Liver (tissue), 3 donors: ENCODE measurements at regions not wholly inside any gene's neighbourhood (a gene's known extent, or its start where the extent isn't known, plus 50 kb on each side); places are given as distances from the start of the nearest gene placed in this dataset.

Source experiments
- CTCF ChIP-seq: fragments of 150-350 bp; IDR thresholded peaks from 2 replicates; pipeline ENCODE4 v1.5.1; 2017; ENCODE audit warnings: improper control_type of control experiment, low read depth, low read length; ENCODE audit not compliant: missing input control
- GABPA ChIP-seq, 2 donors: IDR thresholded peaks in 1 of 2; conservative IDR thresholded peaks in 1 of 2; 2 replicates each; pipeline ENCODE4 v1.6.1; 2016; ENCODE audit warnings: antibody characterized with exemption in 2 of 2, mild to moderate bottlenecking in 1 of 2, moderate library complexity in 1 of 2
- HNF4A ChIP-seq, 2 donors: conservative IDR thresholded peaks; 2 replicates each; pipeline ENCODE4 v1.6.1; 2016; ENCODE audit warnings: antibody characterized with exemption in 2 of 2, mild to moderate bottlenecking in 2 of 2
- JUND ChIP-seq, 2 donors: IDR thresholded peaks; 2 replicates each; pipeline ENCODE4 v1.6.1; 2016; ENCODE audit warnings: antibody characterized with exemption in 2 of 2
- MAX ChIP-seq: IDR thresholded peaks from 2 replicates; pipeline ENCODE4 v1.6.1; 2016; ENCODE audit warnings: antibody characterized with exemption
- RAD21 ChIP-seq, 2 donors: IDR thresholded peaks; 2 replicates each; pipeline ENCODE4 v1.6.1; 2016; ENCODE audit warnings: antibody characterized with exemption in 2 of 2, mild to moderate bottlenecking in 2 of 2
- YY1 ChIP-seq: IDR thresholded peaks from 2 replicates; pipeline ENCODE4 v1.6.1; 2016; ENCODE audit warnings: antibody characterized with exemption, mild to moderate bottlenecking
- TF ChIP-seq, protein P1 (sequence below): IDR thresholded peaks from 2 replicates; pipeline ENCODE4 v1.6.1; 2016; ENCODE audit warnings: antibody characterized with exemption, mild to moderate bottlenecking
- TF ChIP-seq, protein P2 (sequence below): IDR thresholded peaks from 2 replicates; pipeline ENCODE4 v1.6.1; 2016; ENCODE audit warnings: antibody characterized with exemption
- donor health status: healthy.
- donor health status: healthy.

DNA sequence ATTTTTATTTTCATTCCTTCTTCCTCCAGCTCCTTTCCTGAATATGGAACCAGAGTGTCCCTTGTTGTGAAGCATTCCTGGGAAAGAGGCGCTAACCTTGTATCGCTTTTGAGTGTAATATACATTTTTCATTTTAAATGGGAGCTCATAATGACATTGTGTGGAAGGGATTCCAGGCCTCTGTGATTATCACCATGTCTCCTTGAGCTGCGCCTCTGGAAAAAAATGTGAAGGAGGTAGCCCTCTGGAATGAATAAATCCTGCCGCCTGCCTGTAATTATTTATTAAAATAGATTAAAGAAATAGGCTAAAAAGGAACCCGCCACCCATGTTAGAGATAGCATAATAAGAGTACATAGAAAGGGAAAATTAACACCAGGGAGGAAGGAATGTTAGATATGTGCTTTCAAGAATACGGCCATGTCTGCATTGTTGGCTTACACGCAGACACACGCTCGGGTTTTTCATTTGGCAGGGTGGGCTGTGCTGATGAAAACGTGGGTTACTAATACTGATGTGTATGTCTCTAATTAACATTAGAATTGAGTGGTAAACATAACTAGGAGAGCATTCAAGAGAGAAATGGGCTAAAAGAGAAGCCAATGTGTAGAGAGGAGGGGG lies 138.5 kb downstream of the LINC00237 start:
- no peak for TF ChIP-seq CTCF
- no peak for TF ChIP-seq GABPA (IDR thresholded peaks at IDR 0.05 in 1 of 2, conservative IDR thresholded peaks at IDR 0.05 in 1 of 2)
- TF ChIP-seq, protein P1, sequence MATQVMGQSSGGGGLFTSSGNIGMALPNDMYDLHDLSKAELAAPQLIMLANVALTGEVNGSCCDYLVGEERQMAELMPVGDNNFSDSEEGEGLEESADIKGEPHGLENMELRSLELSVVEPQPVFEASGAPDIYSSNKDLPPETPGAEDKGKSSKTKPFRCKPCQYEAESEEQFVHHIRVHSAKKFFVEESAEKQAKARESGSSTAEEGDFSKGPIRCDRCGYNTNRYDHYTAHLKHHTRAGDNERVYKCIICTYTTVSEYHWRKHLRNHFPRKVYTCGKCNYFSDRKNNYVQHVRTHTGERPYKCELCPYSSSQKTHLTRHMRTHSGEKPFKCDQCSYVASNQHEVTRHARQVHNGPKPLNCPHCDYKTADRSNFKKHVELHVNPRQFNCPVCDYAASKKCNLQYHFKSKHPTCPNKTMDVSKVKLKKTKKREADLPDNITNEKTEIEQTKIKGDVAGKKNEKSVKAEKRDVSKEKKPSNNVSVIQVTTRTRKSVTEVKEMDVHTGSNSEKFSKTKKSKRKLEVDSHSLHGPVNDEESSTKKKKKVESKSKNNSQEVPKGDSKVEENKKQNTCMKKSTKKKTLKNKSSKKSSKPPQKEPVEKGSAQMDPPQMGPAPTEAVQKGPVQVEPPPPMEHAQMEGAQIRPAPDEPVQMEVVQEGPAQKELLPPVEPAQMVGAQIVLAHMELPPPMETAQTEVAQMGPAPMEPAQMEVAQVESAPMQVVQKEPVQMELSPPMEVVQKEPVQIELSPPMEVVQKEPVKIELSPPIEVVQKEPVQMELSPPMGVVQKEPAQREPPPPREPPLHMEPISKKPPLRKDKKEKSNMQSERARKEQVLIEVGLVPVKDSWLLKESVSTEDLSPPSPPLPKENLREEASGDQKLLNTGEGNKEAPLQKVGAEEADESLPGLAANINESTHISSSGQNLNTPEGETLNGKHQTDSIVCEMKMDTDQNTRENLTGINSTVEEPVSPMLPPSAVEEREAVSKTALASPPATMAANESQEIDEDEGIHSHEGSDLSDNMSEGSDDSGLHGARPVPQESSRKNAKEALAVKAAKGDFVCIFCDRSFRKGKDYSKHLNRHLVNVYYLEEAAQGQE: no peak
- no peak for TF ChIP-seq MAX
- TF ChIP-seq RAD21 (IDR thresholded peaks at IDR 0.05): no peak
- no peak for TF ChIP-seq YY1
- no peak for TF ChIP-seq HNF4A (conservative IDR thresholded peaks at IDR 0.05)
- no peak for TF ChIP-seq JUND (IDR thresholded peaks at IDR 0.05)
- TF ChIP-seq, protein P2, sequence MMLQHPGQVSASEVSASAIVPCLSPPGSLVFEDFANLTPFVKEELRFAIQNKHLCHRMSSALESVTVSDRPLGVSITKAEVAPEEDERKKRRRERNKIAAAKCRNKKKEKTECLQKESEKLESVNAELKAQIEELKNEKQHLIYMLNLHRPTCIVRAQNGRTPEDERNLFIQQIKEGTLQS: no peak
